Suppressor macrophage treated with lipopolysaccharide for 1 hour (primary cell): ENCODE measurements at regions not wholly inside any gene's neighbourhood (a gene's known extent, or its start where the extent isn't known, plus 50 kb on each side); places are given as distances from the start of the nearest gene placed in this dataset.

ENCODE experiments used
- DNase-seq, 3 donors: peaks; one replicate each; pipeline ENCODE4 v3.0.0-alpha.2; 2020 to 2022

GRCh38 chr4:19774690-19775256 is 476.9 kb upstream of the SLIT2 start:
- no peak for DNase-seq

GRCh38 chr4:19772581-19772980 is 479.1 kb upstream of the SLIT2 start:
- no peak for DNase-seq

GRCh38 chr4:19756661-19757060 is 495.0 kb upstream of the SLIT2 start:
- DNase-seq, result no peak

GRCh38 chr4:19752599-19752998 is 499.1 kb upstream of the SLIT2 start:
- DNase-seq, result no peak

- no peak for DNase-seq
Observed at GRCh38 chr4:19748519-19749479, 502.9 kb upstream of the SLIT2 start.

- DNase-seq, result no peak
Observed at GRCh38 chr4:19746377-19746776, 505.3 kb upstream of the SLIT2 start.

GRCh38 chr4:19743115-19743638 is 508.5 kb upstream of the SLIT2 start:
- no peak for DNase-seq

- DNase-seq, result no peak
Observed at GRCh38 chr4:19739101-19739651, 512.5 kb upstream of the SLIT2 start.

- DNase-seq, result no peak
Observed at GRCh38 chr4:19736968-19737756, 514.5 kb upstream of the SLIT2 start.

GRCh38 chr4:19735012-19735411 is 516.7 kb upstream of the SLIT2 start:
- no peak for DNase-seq

- peak in 2 of 3 donors; percentile 1 to 19 for DNase-seq
Observed at GRCh38 chr4:19729886-19730651, 521.6 kb upstream of the SLIT2 start.

- DNase-seq, result no peak
Observed at GRCh38 chr4:19728773-19729172, 522.9 kb upstream of the SLIT2 start.

- no peak for DNase-seq
Observed at GRCh38 chr4:19727141-19727540, 524.6 kb upstream of the SLIT2 start.

GRCh38 chr4:19725130-19725529 is 526.6 kb upstream of the SLIT2 start:
- no peak for DNase-seq

GRCh38 chr4:19722404-19722803 is 529.3 kb upstream of the SLIT2 start:
- DNase-seq, result no peak

- DNase-seq, result no peak
Observed at GRCh38 chr4:19721587-19721986, 530.1 kb upstream of the SLIT2 start.

GRCh38 chr4:19720610-19721009 is 531.1 kb upstream of the SLIT2 start:
- no peak for DNase-seq

- DNase-seq, result no peak
Observed at GRCh38 chr4:19720190-19720589, 531.5 kb upstream of the SLIT2 start.

GRCh38 chr4:19711871-19712270 is 539.8 kb upstream of the SLIT2 start:
- no peak for DNase-seq

GRCh38 chr4:19707876-19708275 is 543.8 kb upstream of the SLIT2 start:
- no peak for DNase-seq

GRCh38 chr4:19703391-19703790 is 548.3 kb upstream of the SLIT2 start:
- DNase-seq, result no peak

GRCh38 chr4:19700992-19701391 is 550.7 kb upstream of the SLIT2 start:
- no peak for DNase-seq
